ENCODE measurements at regions not wholly inside any gene's neighbourhood (a gene's known extent, or its start where the extent isn't known, plus 50 kb on each side); places are given as distances from the start of the nearest gene placed in this dataset.

- no peak overlapping the region for H3K27ac ChIP-seq
- no peaks in the 10 kb centered on the region for H3K36me3 ChIP-seq
- no peak for DNase-seq
- H3K9me3 ChIP-seq, result no peaks in the 10 kb centered on the region
- intact Hi-C loops (cut with DNase I; ENCODE audit: low total_unique reads), result no loop called here
- no peak overlapping the region for H3K4me3 ChIP-seq
- H3K27me3 ChIP-seq, result no peaks in the 10 kb centered on the region
- TF ChIP-seq, protein P1, sequence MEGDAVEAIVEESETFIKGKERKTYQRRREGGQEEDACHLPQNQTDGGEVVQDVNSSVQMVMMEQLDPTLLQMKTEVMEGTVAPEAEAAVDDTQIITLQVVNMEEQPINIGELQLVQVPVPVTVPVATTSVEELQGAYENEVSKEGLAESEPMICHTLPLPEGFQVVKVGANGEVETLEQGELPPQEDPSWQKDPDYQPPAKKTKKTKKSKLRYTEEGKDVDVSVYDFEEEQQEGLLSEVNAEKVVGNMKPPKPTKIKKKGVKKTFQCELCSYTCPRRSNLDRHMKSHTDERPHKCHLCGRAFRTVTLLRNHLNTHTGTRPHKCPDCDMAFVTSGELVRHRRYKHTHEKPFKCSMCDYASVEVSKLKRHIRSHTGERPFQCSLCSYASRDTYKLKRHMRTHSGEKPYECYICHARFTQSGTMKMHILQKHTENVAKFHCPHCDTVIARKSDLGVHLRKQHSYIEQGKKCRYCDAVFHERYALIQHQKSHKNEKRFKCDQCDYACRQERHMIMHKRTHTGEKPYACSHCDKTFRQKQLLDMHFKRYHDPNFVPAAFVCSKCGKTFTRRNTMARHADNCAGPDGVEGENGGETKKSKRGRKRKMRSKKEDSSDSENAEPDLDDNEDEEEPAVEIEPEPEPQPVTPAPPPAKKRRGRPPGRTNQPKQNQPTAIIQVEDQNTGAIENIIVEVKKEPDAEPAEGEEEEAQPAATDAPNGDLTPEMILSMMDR (IDR thresholded peaks at IDR 0.05), result no peak
- peaks cover 0 to 6% (median 0%) of the 10 kb centered on the region in 4 donors for H3K4me1 ChIP-seq
These were observed 94.2 kb upstream of the TEX13D start for GRCh38 chrX:124238268-124238667.

DNA sequence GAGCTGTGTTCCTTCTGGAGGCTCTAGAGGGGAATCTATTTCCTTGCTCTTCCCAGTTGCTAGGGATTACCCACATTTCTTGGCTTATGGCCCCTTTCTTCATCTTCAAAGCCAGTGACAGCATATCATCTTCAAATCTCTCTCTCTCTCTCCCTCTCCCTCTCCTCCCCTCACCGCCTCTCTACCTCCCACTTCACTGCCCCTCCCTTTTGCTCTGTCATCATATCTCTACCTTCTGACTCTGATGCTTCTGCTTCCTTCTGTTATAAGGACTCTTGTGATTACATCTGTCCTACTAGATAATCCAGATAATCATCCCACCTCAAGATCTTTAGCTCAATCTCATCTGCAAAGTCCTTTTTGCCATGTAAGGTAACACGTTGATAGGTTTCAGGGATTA lies 93.1 kb upstream of the TEX13D start:
- Histone ChIP-seq H3K4me1 (peaks cover 0 to 6% (median 0%) of the 10 kb centered on the region in 4 donors), H3K27me3 (no peaks in the 10 kb centered on the region), H3K4me3 (no peak overlapping the region), H3K36me3 (no peaks in the 10 kb centered on the region), H3K27ac (no peak overlapping the region), H3K9me3 (no peaks in the 10 kb centered on the region)
- TF ChIP-seq, protein P1 (IDR thresholded peaks at IDR 0.05), result no peak
- DNase-seq, result no peak
- intact Hi-C loops (cut with DNase I; ENCODE audit: low total_unique reads), result no loop called here

- H3K9me3 ChIP-seq, result no peaks in the 10 kb centered on the region
- TF ChIP-seq, protein P1 (IDR thresholded peaks at IDR 0.05), result no peak
- H3K27ac ChIP-seq, result no peak overlapping the region
- no peak for DNase-seq
- peaks cover 0 to 6% (median 0%) of the 10 kb centered on the region in 4 donors for H3K4me1 ChIP-seq
- H3K27me3 ChIP-seq, result no peaks in the 10 kb centered on the region
- H3K36me3 ChIP-seq, result no peaks in the 10 kb centered on the region
- intact Hi-C loops (cut with DNase I; ENCODE audit: low total_unique reads), result no loop called here
- H3K4me3 ChIP-seq, result no peak overlapping the region
These were observed 92.5 kb upstream of the TEX13D start for GRCh38 chrX:124239911-124240310.

DNA sequence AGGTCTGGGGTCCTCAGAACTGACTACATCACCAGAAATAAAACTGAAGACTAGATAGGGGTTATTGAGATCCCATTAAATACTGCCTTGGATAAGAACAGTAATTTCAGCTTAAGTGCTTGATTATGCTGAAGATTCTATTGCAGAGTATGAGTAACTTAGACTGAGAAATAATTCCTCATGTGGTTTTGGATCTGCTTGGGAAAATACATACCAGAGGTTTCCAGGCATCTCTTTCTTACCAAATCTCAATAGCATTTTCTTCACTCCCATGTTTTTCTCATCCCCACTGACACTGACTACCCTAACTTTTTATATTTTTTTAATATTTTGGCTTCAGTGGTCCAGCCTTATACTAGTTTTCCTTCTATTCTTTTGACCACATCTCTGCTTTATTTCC lies 92.0 kb upstream of the TEX13D start:
- H3K4me1 ChIP-seq, result peaks cover 0 to 6% (median 0%) of the 10 kb centered on the region in 4 donors
- H3K27me3 ChIP-seq, result no peaks in the 10 kb centered on the region
- intact Hi-C loops (cut with DNase I; ENCODE audit: low total_unique reads), result no loop called here
- no peak for DNase-seq
- H3K4me3 ChIP-seq, result no peak overlapping the region
- H3K27ac ChIP-seq, result no peak overlapping the region
- TF ChIP-seq, protein P1 (IDR thresholded peaks at IDR 0.05), result no peak
- H3K36me3 ChIP-seq, result no peaks in the 10 kb centered on the region
- H3K9me3 ChIP-seq, result no peaks in the 10 kb centered on the region

GRCh38 chrX:124242131-124242530 lies 90.3 kb upstream of the TEX13D start:
- Histone ChIP-seq H3K9me3 (no peaks in the 10 kb centered on the region), H3K4me3 (no peak overlapping the region), H3K27ac (no peak overlapping the region), H3K36me3 (no peaks in the 10 kb centered on the region), H3K4me1 (peaks cover 0 to 6% (median 0%) of the 10 kb centered on the region in 4 donors), H3K27me3 (no peaks in the 10 kb centered on the region)
- intact Hi-C loops (cut with DNase I; ENCODE audit: low total_unique reads), result no loop called here
- DNase-seq, result no peak
- TF ChIP-seq, protein P1 (IDR thresholded peaks at IDR 0.05), result no peak

- intact Hi-C loops (cut with DNase I; ENCODE audit: low total_unique reads), result no loop called here
- TF ChIP-seq, protein P1 (IDR thresholded peaks at IDR 0.05), result no peak
- no peak for DNase-seq
These were observed 83.1 kb upstream of the TEX13D start for GRCh38 chrX:124249345-124249744.

More at GRCh38 chrX:124249345-124249744, 83.1 kb upstream of the TEX13D start:
- no peaks in the 10 kb centered on the region for H3K4me1 ChIP-seq
- no peak overlapping the region for H3K4me3 ChIP-seq
- H3K27me3 ChIP-seq, result no peaks in the 10 kb centered on the region
- H3K36me3 ChIP-seq, result no peaks in the 10 kb centered on the region
- no peaks in the 10 kb centered on the region for H3K9me3 ChIP-seq
- H3K27ac ChIP-seq, result no peak overlapping the region

Measured in tibial artery (tissue), 4 donors.